AG08396 (cell line): ENCODE measurements at regions not wholly inside any gene's neighbourhood (a gene's known extent, or its start where the extent isn't known, plus 50 kb on each side); places are given as distances from the start of the nearest gene placed in this dataset.
"Not testable (repeated sequence)": the region's sequence is repeated elsewhere in the genome, so short reads cannot be mapped to it uniquely, and the experiment has no call there.

ENCODE experiments used
- DNase-seq: peaks from one replicate; pipeline ENCODE4 v3.0.0; 2012; ENCODE audit warnings: low spot score, mixed read lengths

DNA sequence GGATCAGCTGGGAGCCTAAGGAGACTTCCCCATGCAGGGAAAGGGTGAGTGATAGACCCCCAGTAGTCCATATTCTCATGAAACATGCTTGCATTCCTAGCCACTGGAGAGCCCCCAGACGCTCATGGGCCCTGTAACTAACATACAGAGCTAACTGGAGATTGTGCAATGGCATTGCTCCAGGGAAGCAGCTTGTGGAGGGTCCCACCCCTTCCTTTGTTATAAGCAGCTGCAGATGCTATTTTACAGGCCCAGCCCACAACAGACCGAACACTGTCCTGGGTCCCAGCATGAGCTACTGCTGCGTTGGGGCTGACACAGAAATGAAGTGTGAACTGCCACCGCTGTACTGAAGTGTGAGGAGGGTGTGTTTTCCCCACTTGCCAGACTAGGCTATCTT lies 1465.7 kb upstream of the DIAPH2 start:
- no peak for DNase-seq

GRCh38 chrX:95248386-95248785 lies 1436.3 kb upstream of the DIAPH2 start:
- DNase-seq = no peak

GRCh38 chrX:95290455-95290854 lies 1394.2 kb upstream of the DIAPH2 start:
- no peak for DNase-seq

DNA sequence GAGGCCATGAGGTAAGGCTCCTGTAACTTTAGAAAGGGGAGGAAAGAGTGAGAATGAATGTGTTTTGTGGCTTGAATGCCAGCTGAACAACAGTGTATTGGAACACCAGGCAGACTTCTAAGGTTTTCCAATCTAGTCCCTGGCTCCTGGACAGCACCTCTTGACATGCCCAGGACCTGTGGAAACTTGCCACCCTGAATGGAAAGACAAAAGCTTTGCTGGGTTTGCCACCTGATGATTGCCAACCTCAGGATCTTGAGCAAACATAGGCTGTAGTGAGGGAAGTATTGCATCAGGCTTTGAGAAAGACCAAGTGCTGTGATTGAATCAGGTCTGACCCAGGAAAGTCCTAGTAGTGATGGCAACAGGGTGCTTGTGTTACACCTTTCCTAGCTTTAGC lies 1393.1 kb upstream of the DIAPH2 start:
- no peak for DNase-seq

DNA sequence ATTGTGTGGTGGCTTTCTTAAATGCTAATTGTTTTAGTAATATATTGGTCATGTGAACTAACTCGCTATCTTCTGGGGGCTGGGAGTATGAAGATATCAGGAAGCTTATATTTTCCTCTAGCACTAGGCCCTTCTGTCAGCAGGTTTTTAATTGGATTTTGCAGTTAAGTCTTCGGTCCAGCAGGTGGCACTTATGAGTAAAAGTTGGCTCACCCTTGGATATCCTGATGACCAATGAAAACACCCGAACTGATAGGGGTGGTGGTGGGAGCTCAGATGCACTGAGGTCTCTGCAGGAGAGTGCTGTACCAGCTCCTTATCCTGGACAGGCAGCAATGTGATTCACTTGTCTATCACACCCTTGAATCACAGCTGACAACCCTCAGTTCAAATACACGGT lies 1365.8 kb upstream of the DIAPH2 start:
- peak; percentile 3 for DNase-seq

GRCh38 chrX:95325185-95325584 lies 1359.5 kb upstream of the DIAPH2 start:
- no peak for DNase-seq

GRCh38 chrX:95330292-95330691 lies 1354.3 kb upstream of the DIAPH2 start:
- no peak for DNase-seq

- DNase-seq = no peak
Measured at GRCh38 chrX:95332530-95332929, 1352.1 kb upstream of the DIAPH2 start.

GRCh38 chrX:95346856-95347255 lies 1337.8 kb upstream of the DIAPH2 start:
- no peak for DNase-seq

DNA sequence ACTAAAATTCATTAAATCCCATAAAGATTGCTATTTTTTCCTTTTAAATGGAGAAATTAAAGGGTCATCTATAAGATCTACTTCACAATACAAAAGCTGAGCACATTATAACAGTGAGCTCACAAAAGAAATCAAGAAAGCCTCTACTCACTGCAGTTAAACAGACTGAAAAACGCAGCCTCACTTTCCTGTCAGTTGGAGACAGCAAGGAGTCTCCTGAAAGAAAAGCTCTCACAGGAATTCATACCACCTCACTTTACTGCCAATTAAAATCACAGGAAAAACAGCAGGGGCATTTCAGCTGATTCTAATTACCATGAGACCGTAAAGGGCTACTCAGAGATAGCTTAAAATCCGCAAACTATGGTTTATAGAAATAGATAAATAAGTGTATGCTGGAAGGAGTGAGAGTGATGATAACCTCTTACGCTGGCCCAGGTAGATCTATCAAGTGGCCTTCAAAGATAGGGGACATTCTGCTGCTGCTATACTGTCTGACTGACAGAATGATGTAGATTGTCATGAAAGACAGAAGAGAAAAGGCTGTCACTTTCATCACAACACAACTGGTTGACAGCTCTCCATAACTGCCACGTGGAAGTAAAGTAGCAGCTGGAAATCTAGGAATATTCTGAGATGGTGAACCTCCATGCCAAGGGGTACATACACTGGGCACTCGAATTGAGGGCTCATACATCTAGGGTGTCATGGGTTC lies 1333.7 kb upstream of the DIAPH2 start:
- DNase-seq = no peak

DNA sequence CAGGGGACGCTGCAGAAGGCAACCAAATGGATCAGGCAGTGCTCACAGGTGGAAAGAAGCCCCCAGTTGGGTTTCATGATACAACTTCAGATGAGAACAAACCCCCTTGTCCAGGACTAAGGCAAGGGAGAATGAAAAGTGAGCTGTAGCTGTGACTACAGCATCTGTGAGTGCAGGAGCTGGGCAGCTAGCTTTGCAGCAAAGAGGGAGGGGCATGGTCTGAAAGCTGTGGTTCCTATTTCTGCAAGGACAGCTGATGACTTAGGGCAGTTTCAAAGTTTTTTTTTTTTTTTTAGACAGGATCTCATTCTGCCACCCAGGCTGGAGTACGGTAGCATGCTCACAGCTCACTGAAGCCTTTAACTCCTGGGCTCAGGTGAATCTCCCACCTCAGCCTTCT lies 1317.4 kb upstream of the DIAPH2 start:
- DNase-seq = no peak

DNA sequence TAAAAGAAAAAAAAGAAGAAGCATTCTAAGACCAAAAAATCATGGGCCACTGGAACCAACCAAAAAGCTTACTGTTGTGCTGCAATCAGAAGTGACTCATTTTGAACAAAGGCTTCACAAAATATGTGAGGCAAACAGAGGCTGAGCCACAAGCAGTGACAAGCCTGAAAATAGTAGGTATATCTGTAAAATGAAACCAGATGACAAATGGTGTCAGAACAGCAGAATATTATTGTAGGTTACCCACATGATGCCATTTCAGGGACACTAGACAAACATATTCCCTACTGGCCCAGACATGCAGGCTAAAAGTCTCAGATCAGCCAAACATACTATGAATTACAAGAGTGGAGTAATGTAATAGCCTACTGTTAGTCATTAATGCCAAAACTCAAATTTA lies 1301.8 kb upstream of the DIAPH2 start:
- DNase-seq = no peak

DNA sequence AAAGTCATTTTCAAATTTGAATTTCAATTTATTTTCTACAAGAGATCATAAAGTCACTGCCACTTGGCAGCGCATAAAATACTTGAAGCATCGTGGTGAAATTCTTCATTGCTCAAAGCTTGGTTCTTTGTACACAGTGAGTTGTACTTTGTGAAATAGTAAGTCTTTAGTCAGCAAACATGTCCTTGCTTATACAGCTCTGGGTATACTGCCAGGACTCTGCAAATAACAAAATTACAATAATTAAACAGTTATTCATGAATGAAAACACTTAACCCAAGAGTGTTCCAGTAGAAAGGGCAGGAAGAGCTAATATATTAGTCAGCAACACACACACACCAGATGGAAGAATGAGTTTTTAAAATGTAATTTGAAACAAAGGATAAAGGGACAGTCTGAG lies 1300.9 kb upstream of the DIAPH2 start:
- no peak for DNase-seq

GRCh38 chrX:95427389-95427788 lies 1257.3 kb upstream of the DIAPH2 start:
- no peak for DNase-seq

- DNase-seq = no peak
Measured at GRCh38 chrX:95435198-95435597, 1249.4 kb upstream of the DIAPH2 start.

GRCh38 chrX:95441836-95442235 lies 1242.8 kb upstream of the DIAPH2 start:
- DNase-seq = no peak

- no peak for DNase-seq
Measured at GRCh38 chrX:95484781-95485180, 1199.9 kb upstream of the DIAPH2 start.

- DNase-seq = no peak
Measured at GRCh38 chrX:95505721-95506120, 1178.9 kb upstream of the DIAPH2 start.

DNA sequence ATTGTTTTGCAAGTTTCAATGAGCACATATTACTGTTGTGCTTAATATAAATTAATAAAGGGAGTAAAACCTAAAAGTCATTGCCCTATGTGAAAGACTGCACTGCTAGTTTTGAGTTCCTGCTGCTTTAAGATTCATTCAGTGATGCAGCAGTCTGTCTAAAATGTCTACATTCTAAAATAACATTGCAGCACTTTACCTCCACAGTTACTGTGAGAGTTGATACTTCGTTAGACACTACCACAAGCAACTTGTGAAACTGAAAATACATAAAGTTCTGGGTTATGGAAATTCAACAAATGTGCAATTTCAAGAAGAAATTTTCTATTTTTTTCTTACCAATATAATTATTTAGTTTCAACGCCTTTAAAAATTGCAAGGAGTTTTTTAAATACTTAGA lies 1175.2 kb upstream of the DIAPH2 start:
- no peak for DNase-seq

DNA sequence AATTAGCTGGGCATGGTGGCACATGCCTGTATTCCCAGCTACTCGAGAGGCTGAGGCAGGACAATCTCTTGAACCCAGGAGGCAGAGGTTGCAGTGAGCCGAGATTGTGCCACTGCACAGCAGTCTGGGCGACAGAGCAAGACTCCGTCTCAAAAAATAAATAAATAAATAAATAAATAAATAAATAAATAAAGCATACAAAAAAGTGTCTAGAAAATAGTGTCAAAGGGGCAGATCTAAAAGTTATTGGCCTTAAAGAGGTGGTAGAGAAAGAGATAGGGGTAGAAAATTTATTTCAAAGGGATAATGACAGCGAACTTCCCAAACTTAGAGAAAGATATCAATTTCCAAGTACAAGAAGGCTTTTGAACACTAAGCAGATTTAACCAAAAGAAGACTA lies 1160.6 kb upstream of the DIAPH2 start:
- not testable (repeated sequence) for DNase-seq

- DNase-seq = no peak
Measured at GRCh38 chrX:95536111-95536510, 1148.5 kb upstream of the DIAPH2 start.

- no peak for DNase-seq
Measured at GRCh38 chrX:95536661-95537060, 1148.0 kb upstream of the DIAPH2 start.

DNA sequence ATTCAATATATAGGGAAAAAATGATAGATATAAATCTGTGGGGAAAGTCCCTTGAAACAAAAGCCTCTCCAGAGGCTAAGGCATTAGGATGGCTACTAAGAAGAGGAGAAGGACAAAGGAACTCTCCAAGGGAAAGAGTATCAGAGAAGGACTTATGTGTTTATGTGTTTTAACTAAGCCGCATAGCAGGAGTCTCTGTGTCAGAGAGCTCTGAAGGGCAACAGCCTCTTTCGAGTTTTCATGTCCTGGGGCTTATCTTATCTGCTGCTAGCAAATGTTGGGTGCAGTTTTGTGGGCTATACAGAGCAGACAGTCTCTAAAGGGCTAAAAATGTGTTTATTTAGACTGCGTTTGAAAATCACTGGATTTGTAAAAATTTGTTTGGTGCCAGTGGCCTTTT lies 1145.6 kb upstream of the DIAPH2 start:
- DNase-seq = no peak

GRCh38 chrX:95549552-95549951 lies 1135.1 kb upstream of the DIAPH2 start:
- DNase-seq = not testable (repeated sequence)

GRCh38 chrX:95585321-95585720 lies 1099.3 kb upstream of the DIAPH2 start:
- DNase-seq = no peak
